HepG2 (cell line): ENCODE measurements at regions not wholly inside any gene's neighbourhood (a gene's known extent, or its start where the extent isn't known, plus 50 kb on each side); places are given as distances from the start of the nearest gene placed in this dataset.

Experiments
- MEIS1 ChIP-seq: sonication (generic); formaldehyde crosslinking; IDR thresholded peaks from 2 replicates; pipeline ENCODE4 v1.9.0; 2021; ENCODE audit warnings: mild to moderate bottlenecking, missing genetic modification reagents, moderate library complexity, borderline replicate concordance
- TAF1 ChIP-seq: sonication (generic); formaldehyde crosslinking; IDR thresholded peaks from 2 replicates; pipeline ENCODE4 v1.4.0; 2020; ENCODE audit warnings: missing genetic modification reagents
- ZNF383 ChIP-seq: sonication (generic); formaldehyde crosslinking; IDR thresholded peaks from 2 replicates; pipeline ENCODE4 v1.4.0; 2020; ENCODE audit warnings: missing genetic modification reagents, mild to moderate bottlenecking, borderline replicate concordance
- TF ChIP-seq, protein P1 (sequence below): sonication (generic); formaldehyde crosslinking; IDR thresholded peaks from 2 replicates; pipeline ENCODE4 v1.4.0; 2020; ENCODE audit warnings: mild to moderate bottlenecking, missing genetic modification reagents

DNA sequence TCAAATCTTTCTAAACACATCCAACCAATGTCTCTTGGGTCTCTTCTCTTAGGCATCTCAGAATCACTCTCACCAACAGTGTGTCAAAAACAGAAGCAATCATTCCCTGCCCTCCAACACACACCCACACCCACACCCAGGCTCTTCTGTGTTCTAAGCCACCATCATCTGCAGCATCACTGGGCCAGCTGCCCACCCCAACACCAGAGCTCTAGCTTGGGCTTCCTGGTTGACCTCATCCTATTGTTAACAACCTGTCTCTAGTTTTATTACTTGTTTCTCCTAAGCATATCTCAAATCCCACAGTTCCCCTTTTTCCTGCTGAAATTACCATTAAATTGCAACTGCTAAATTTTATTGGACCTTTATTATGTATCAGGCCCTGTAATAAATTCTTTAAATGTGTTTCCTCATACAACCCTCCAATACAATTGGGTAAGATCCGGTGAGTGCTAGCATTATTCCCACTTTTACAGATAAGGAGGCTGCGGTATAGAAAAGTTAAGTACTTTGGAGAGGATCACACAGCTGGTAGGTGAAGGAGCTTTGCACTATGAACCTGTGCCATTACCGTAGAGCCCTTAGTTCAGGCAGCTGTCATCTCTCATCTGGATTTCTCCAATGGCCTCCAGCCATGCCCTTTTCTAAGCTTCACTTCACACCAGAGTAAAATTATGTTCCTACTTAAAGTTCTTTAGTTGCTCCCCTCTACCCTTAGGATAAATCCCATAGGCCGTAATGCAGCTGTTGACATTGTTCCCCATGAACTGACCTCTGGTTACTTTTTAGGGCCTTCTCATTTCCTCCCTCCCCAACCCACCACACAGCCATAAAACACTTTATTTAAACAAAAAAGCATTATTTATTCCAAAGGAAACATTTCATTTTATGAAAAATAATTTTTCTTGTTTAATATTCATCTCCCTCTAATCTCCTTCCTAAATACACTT, 227.7 kb downstream of the B3GLCT start:
- TF ChIP-seq, protein P1, sequence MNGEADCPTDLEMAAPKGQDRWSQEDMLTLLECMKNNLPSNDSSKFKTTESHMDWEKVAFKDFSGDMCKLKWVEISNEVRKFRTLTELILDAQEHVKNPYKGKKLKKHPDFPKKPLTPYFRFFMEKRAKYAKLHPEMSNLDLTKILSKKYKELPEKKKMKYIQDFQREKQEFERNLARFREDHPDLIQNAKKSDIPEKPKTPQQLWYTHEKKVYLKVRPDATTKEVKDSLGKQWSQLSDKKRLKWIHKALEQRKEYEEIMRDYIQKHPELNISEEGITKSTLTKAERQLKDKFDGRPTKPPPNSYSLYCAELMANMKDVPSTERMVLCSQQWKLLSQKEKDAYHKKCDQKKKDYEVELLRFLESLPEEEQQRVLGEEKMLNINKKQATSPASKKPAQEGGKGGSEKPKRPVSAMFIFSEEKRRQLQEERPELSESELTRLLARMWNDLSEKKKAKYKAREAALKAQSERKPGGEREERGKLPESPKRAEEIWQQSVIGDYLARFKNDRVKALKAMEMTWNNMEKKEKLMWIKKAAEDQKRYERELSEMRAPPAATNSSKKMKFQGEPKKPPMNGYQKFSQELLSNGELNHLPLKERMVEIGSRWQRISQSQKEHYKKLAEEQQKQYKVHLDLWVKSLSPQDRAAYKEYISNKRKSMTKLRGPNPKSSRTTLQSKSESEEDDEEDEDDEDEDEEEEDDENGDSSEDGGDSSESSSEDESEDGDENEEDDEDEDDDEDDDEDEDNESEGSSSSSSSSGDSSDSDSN (CRISPR knock-in tag): no peak
- TF ChIP-seq TAF1 (CRISPR knock-in tag) (no peak), MEIS1 (CRISPR knock-in tag) (no peak), ZNF383 (CRISPR knock-in tag) (no peak)
